ENCODE measurements at regions not wholly inside any gene's neighbourhood (a gene's known extent, or its start where the extent isn't known, plus 50 kb on each side); places are given as distances from the start of the nearest gene placed in this dataset.

DNA sequence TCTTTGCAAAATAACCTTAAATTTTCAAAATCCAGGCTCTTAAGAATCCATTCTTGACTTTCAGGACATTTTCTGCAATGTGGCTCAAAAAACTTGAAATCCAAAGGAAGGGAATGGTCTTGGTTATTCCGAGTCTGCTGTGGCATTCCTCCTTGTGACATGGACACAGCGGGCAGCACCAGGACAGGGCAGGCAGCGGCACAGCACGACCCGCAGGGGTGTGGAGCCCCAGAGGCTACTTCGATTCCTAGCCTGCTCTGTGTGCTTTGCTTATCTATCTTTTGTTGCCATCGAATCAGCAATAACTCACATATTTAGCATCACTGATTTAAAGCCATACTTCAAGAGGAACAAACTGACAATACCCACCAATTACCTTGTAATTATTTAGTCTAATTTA is 420.2 kb upstream of the IRX1 start:
- no peaks in the 10 kb centered on the region for H3K27me3 ChIP-seq (ENCODE audit: insufficient read depth, low read length, poor library complexity, severe bottlenecking)
- TF ChIP-seq, protein P1, sequence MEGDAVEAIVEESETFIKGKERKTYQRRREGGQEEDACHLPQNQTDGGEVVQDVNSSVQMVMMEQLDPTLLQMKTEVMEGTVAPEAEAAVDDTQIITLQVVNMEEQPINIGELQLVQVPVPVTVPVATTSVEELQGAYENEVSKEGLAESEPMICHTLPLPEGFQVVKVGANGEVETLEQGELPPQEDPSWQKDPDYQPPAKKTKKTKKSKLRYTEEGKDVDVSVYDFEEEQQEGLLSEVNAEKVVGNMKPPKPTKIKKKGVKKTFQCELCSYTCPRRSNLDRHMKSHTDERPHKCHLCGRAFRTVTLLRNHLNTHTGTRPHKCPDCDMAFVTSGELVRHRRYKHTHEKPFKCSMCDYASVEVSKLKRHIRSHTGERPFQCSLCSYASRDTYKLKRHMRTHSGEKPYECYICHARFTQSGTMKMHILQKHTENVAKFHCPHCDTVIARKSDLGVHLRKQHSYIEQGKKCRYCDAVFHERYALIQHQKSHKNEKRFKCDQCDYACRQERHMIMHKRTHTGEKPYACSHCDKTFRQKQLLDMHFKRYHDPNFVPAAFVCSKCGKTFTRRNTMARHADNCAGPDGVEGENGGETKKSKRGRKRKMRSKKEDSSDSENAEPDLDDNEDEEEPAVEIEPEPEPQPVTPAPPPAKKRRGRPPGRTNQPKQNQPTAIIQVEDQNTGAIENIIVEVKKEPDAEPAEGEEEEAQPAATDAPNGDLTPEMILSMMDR (conservative IDR thresholded peaks at IDR 0.05; ENCODE audit: low read length), result no peak
- TF ChIP-seq EZH2phosphoT487 (IDR thresholded peaks at IDR 0.05; ENCODE audit: borderline replicate concordance), result no peak
- no peak overlapping the region for H2AFZ ChIP-seq (ENCODE audit: low read length)
- H3K4me1 ChIP-seq (ENCODE audit: insufficient read depth, low read length, poor library complexity, severe bottlenecking), result no peaks in the 10 kb centered on the region
- H3K4me3 ChIP-seq (ENCODE audit: low read length, poor library complexity, severe bottlenecking), result no peak overlapping the region
- no peaks in the 10 kb centered on the region for H4K20me1 ChIP-seq (ENCODE audit: insufficient read depth, low read length, poor library complexity, severe bottlenecking)
- H3K9me2 ChIP-seq (replicated peaks; ENCODE audit: low read depth, low read length), result no peaks in the 10 kb centered on the region
- H3K9me3 ChIP-seq (ENCODE audit: insufficient read depth, low read depth, low read length), result peaks cover 1% of the 10 kb centered on the region; the same call in 1 of the 2 replicates
- no peaks in the 10 kb centered on the region for H3K36me3 ChIP-seq (ENCODE audit: insufficient read depth, low read length)
- H3F3A ChIP-seq (ENCODE audit: low read depth), result no peaks in the 10 kb centered on the region
- no peak overlapping the region for H3K4me2 ChIP-seq (ENCODE audit: low read depth, low read length, poor library complexity, severe bottlenecking)
- H3K79me2 ChIP-seq (ENCODE audit: insufficient read depth, low read length), result no peaks in the 10 kb centered on the region
- no peak overlapping the region for H3K9ac ChIP-seq (ENCODE audit: low read depth, low read length, poor library complexity, severe bottlenecking)

DNA sequence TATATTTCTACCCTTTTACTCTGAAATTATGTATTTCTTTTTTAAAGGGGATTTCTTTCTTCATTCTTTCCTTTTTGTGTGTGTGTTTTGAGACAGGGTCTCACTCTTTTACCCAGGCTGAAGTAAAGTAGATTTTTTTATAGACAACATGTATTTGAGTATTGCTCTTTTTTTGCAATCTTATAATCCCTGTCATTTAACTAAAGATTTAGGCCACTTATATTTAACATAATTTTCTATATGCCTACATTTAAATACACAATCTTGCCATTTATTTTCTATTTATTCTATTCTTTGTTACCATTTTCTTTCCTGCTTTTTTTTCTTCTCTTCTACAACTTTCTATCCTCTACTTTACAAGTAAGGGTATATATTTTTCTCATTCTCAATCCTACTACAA is 416.0 kb upstream of the IRX2 start:
- H3K36me3 ChIP-seq (ENCODE audit: insufficient read depth, low read length), result no peaks in the 10 kb centered on the region
- H3K79me2 ChIP-seq (ENCODE audit: insufficient read depth, low read length), result no peaks in the 10 kb centered on the region
- H3K4me1 ChIP-seq (ENCODE audit: insufficient read depth, low read length, poor library complexity, severe bottlenecking), result no peaks in the 10 kb centered on the region
- H3K4me2 ChIP-seq (ENCODE audit: low read depth, low read length, poor library complexity, severe bottlenecking), result no peak overlapping the region
- H3K9ac ChIP-seq (ENCODE audit: low read depth, low read length, poor library complexity, severe bottlenecking), result no peak overlapping the region
- peaks cover 4% of the 10 kb centered on the region; the same call in 1 of the 2 replicates for H3K9me3 ChIP-seq (ENCODE audit: insufficient read depth, low read depth, low read length)
- no peaks in the 10 kb centered on the region for H3K27me3 ChIP-seq (ENCODE audit: insufficient read depth, low read length, poor library complexity, severe bottlenecking)
- no peak overlapping the region for H3K4me3 ChIP-seq (ENCODE audit: low read length, poor library complexity, severe bottlenecking)
- H3F3A ChIP-seq (ENCODE audit: low read depth), result no peaks in the 10 kb centered on the region
- H4K20me1 ChIP-seq (ENCODE audit: insufficient read depth, low read length, poor library complexity, severe bottlenecking), result no peaks in the 10 kb centered on the region
- H3K9me2 ChIP-seq (replicated peaks; ENCODE audit: low read depth, low read length), result no peaks in the 10 kb centered on the region
- no peak for TF ChIP-seq EZH2phosphoT487 (IDR thresholded peaks at IDR 0.05; ENCODE audit: borderline replicate concordance)
- TF ChIP-seq, protein P1 (conservative IDR thresholded peaks at IDR 0.05; ENCODE audit: low read length), result no peak
- H2AFZ ChIP-seq (ENCODE audit: low read length), result no peak overlapping the region

DNA sequence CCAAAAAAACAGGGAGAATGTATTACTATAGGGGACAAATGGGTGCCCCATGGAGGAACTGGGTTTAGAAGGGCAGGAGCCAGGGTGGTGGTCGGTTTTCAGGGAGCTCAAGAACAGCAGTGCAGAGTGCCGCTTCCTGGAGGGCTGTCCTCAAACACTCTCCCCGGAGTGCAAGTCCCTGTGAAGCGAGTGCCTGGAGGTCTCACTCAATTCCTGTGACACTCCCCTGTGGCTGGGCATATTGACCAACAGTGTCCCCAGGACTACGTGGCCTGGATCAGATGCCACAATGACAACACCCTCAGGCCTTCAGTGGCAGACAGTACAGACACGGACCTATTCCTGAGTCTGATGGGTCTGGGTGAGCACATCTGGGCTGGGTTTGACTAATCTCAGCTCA is 412.1 kb upstream of the IRX2 start:
- no peak overlapping the region for H3K9ac ChIP-seq (ENCODE audit: low read depth, low read length, poor library complexity, severe bottlenecking)
- H2AFZ ChIP-seq (ENCODE audit: low read length), result no peak overlapping the region
- H3K4me2 ChIP-seq (ENCODE audit: low read depth, low read length, poor library complexity, severe bottlenecking), result no peak overlapping the region
- H3K4me3 ChIP-seq (ENCODE audit: low read length, poor library complexity, severe bottlenecking), result no peak overlapping the region
- H3K9me2 ChIP-seq (replicated peaks; ENCODE audit: low read depth, low read length), result no peaks in the 10 kb centered on the region
- peaks cover 4% of the 10 kb centered on the region; the same call in 1 of the 2 replicates for H3K9me3 ChIP-seq (ENCODE audit: insufficient read depth, low read depth, low read length)
- H3K4me1 ChIP-seq (ENCODE audit: insufficient read depth, low read length, poor library complexity, severe bottlenecking), result no peaks in the 10 kb centered on the region
- no peaks in the 10 kb centered on the region for H3K27me3 ChIP-seq (ENCODE audit: insufficient read depth, low read length, poor library complexity, severe bottlenecking)
- no peaks in the 10 kb centered on the region for H3K79me2 ChIP-seq (ENCODE audit: insufficient read depth, low read length)
- no peaks in the 10 kb centered on the region for H3F3A ChIP-seq (ENCODE audit: low read depth)
- TF ChIP-seq, protein P1 (conservative IDR thresholded peaks at IDR 0.05; ENCODE audit: low read length), result no peak
- no peak for TF ChIP-seq EZH2phosphoT487 (IDR thresholded peaks at IDR 0.05; ENCODE audit: borderline replicate concordance)
- H4K20me1 ChIP-seq (ENCODE audit: insufficient read depth, low read length, poor library complexity, severe bottlenecking), result no peaks in the 10 kb centered on the region
- no peaks in the 10 kb centered on the region for H3K36me3 ChIP-seq (ENCODE audit: insufficient read depth, low read length)

All from Loucy (cell line).